Endothelial cell of umbilical vein (primary cell): ENCODE measurements at regions not wholly inside any gene's neighbourhood (a gene's known extent, or its start where the extent isn't known, plus 50 kb on each side); places are given as distances from the start of the nearest gene placed in this dataset.
"Not testable (repeated sequence)": the region's sequence is repeated elsewhere in the genome, so short reads cannot be mapped to it uniquely, and the experiment has no call there.

Source experiments
- EZH2 ChIP-seq: IDR thresholded peaks from 2 replicates; pipeline ENCODE4 v1.6.1; 2012; ENCODE audit warnings: borderline replicate concordance, low read depth, mild to moderate bottlenecking, moderate library complexity, low read length, inconsistent platforms; ENCODE audit not compliant: severe bottlenecking
- POLR2A ChIP-seq: IDR thresholded peaks from 2 replicates; pipeline ENCODE4 v1.6.1; 2012; ENCODE audit warnings: low read depth, mild to moderate bottlenecking, control low read depth, low read length
- POLR2AphosphoS5 ChIP-seq: IDR thresholded peaks from 2 replicates; pipeline ENCODE4 v1.6.1; 2012; ENCODE audit warnings: low read depth, mild to moderate bottlenecking, control low read depth, low read length, moderate library complexity; ENCODE audit not compliant: insufficient read depth
- TF ChIP-seq, protein P1 (sequence below), 2 donors: IDR thresholded peaks; 1 replicate in 1 of 2; 2 replicates in 1 of 2; pipeline ENCODE4 v1.5.1; 2011; ENCODE audit warnings: low read length in 2 of 2, mild to moderate bottlenecking in 2 of 2, moderate library complexity in 2 of 2, control low read depth in 1 of 2, inconsistent platforms in 1 of 2, low read depth in 1 of 2; ENCODE audit not compliant: insufficient read depth in 1 of 2; ENCODE audit errors: extremely low read depth in 1 of 2

DNA sequence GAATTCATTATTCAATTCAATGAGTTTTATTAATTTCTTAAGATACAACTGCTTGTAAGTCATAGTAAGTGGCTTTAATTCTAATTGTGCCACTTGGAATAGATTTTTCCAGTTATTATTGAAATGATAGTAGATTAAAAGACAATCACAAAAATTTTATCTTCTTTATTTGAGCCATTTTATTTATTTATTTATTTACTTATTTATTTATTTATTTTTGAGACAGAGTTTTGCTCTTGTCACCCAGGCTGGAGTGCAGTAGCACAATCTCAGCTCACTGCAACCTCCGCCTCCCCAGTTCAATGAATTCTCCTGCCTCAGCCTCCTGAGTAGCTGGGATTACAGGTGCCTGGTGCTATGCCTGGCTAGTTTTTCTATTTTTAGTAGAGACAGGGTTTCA is 235.7 kb upstream of the DSEL start:
- not testable (repeated sequence) for TF ChIP-seq POLR2A, EZH2, POLR2AphosphoS5
- TF ChIP-seq, protein P1, sequence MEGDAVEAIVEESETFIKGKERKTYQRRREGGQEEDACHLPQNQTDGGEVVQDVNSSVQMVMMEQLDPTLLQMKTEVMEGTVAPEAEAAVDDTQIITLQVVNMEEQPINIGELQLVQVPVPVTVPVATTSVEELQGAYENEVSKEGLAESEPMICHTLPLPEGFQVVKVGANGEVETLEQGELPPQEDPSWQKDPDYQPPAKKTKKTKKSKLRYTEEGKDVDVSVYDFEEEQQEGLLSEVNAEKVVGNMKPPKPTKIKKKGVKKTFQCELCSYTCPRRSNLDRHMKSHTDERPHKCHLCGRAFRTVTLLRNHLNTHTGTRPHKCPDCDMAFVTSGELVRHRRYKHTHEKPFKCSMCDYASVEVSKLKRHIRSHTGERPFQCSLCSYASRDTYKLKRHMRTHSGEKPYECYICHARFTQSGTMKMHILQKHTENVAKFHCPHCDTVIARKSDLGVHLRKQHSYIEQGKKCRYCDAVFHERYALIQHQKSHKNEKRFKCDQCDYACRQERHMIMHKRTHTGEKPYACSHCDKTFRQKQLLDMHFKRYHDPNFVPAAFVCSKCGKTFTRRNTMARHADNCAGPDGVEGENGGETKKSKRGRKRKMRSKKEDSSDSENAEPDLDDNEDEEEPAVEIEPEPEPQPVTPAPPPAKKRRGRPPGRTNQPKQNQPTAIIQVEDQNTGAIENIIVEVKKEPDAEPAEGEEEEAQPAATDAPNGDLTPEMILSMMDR (IDR thresholded peaks at IDR 0.05; ENCODE audit: extremely low read depth in 1 of 2, insufficient read depth in 1 of 2, low read depth in 1 of 2, low read length in 2 of 2): not testable (repeated sequence)
